22Rv1 (cell line): ENCODE measurements at regions not wholly inside any gene's neighbourhood (a gene's known extent, or its start where the extent isn't known, plus 50 kb on each side); places are given as distances from the start of the nearest gene placed in this dataset.

Experiments
- CTCF ChIP-seq: fragments of 450-650 bp; IDR thresholded peaks from 2 replicates; pipeline ENCODE4 v1.5.1; 2017; ENCODE audit warnings: mild to moderate bottlenecking
- ZFX ChIP-seq: fragments of 450-650 bp; IDR thresholded peaks from 2 replicates; pipeline ENCODE4 v1.6.1; 2017; ENCODE audit warnings: antibody characterized with exemption, borderline replicate concordance

GRCh38 chr9:87431837-87432236, 65.8 kb upstream of the DAPK1 start:
- TF ChIP-seq CTCF (no peak), ZFX (no peak)
